ENCODE measurements at regions not wholly inside any gene's neighbourhood (a gene's known extent, or its start where the extent isn't known, plus 50 kb on each side); places are given as distances from the start of the nearest gene placed in this dataset.

- intact Hi-C loops (cut with DNase I; ENCODE audit: low total_unique reads) = no loop called here
- 83 to 85% methylated on average over 5 of the region's 5 CpGs for WGBS, 2 donors
These were observed 59.4 kb upstream of the NEK6 start for GRCh38 chr9:124198331-124198730.

GRCh38 chr9:124198948-124199347 is 58.8 kb upstream of the NEK6 start:
- intact Hi-C loops (cut with DNase I; ENCODE audit: low total_unique reads) = no loop called here
- whole genome bisulfite sequencing, 2 donors = 79 to 81% methylated on average over 4 of the region's 4 CpGs

More at GRCh38 chr9:124198331-124198730, 59.4 kb upstream of the NEK6 start:
- TF ChIP-seq CTCF (IDR thresholded peaks at IDR 0.05) (no peak), POLR2A (IDR thresholded peaks at IDR 0.05) (no peak)
- H3K4me3 ChIP-seq (ENCODE audit: low read depth, poor library complexity, severe bottlenecking) = no peak overlapping the region
- no peak for DNase-seq (ENCODE audit: low spot score in 2 of 2)

GRCh38 chr9:124199474-124199873 is 58.3 kb upstream of the NEK6 start:
- 77 to 92% methylated on average over 3 of the region's 3 CpGs for WGBS, 2 donors
- TF ChIP-seq CTCF (IDR thresholded peaks at IDR 0.05) = no peak
- TF ChIP-seq POLR2A (IDR thresholded peaks at IDR 0.05) = no peak
- no peak overlapping the region for H3K4me3 ChIP-seq (ENCODE audit: low read depth, poor library complexity, severe bottlenecking)
- intact Hi-C loops (cut with DNase I; ENCODE audit: low total_unique reads) = no loop called here
- peak in 1 of 2 donors; percentile 25 for DNase-seq (ENCODE audit: low spot score in 2 of 2)

More at GRCh38 chr9:124198948-124199347, 58.8 kb upstream of the NEK6 start:
- H3K4me3 ChIP-seq (ENCODE audit: low read depth, poor library complexity, severe bottlenecking) = no peak overlapping the region
- DNase-seq (ENCODE audit: low spot score in 2 of 2) = peak in 1 of 2 donors; percentile 45
- TF ChIP-seq CTCF (IDR thresholded peaks at IDR 0.05) = no peak
- TF ChIP-seq POLR2A (IDR thresholded peaks at IDR 0.05) = no peak

GRCh38 chr9:124202447-124202971 is 55.2 kb upstream of the NEK6 start:
- intact Hi-C loops (cut with DNase I; ENCODE audit: low total_unique reads) = no loop called here
- DNase-seq (ENCODE audit: low spot score in 2 of 2) = peak in 1 of 2 donors; percentile 41
- H3K4me3 ChIP-seq (ENCODE audit: low read depth, poor library complexity, severe bottlenecking) = no peak overlapping the region
- WGBS, 2 donors = 74 to 76% methylated on average over 5 of the region's 5 CpGs
- TF ChIP-seq POLR2A (IDR thresholded peaks at IDR 0.05) (no peak), CTCF (IDR thresholded peaks at IDR 0.05) (no peak)

GRCh38 chr9:124205686-124206352 is 51.9 kb upstream of the NEK6 start:
- no peak overlapping the region for H3K4me3 ChIP-seq (ENCODE audit: low read depth, poor library complexity, severe bottlenecking)
- no peak for TF ChIP-seq CTCF (IDR thresholded peaks at IDR 0.05)
- no peak for TF ChIP-seq POLR2A (IDR thresholded peaks at IDR 0.05)
- WGBS, 2 donors = 68 to 78% methylated on average over 2 of the region's 2 CpGs
- intact Hi-C loops (cut with DNase I; ENCODE audit: low total_unique reads) = no loop called here
- no peak for DNase-seq (ENCODE audit: low spot score in 2 of 2)
